ENCODE measurements at regions not wholly inside any gene's neighbourhood (a gene's known extent, or its start where the extent isn't known, plus 50 kb on each side); places are given as distances from the start of the nearest gene placed in this dataset.

GRCh38 chr2:15753811-15754702 lies 162.4 kb downstream of the DDX1 start:
- TF ChIP-seq CTCF (IDR thresholded peaks at IDR 0.05; ENCODE audit: unreplicated experiment) = no peak
- H3K4me3 Mint-ChIP-seq (ENCODE audit: low read depth, unreplicated experiment) = no peak overlapping the region
- DNase-seq = no peak
- CTCF ChIA-PET = no interaction called here
- H3K36me3 Mint-ChIP-seq (ENCODE audit: insufficient read depth, unreplicated experiment) = no peaks in the 10 kb centered on the region
- BruUV-seq (replicated peaks) = no TSS peak
- intact Hi-C loops (cut with micrococcal nuclease; ENCODE audit: unreplicated experiment) = no loop called here
- H3K27me3 Mint-ChIP-seq (ENCODE audit: unreplicated experiment) = peaks cover 67% of the 10 kb centered on the region
- H3K27ac Mint-ChIP-seq (ENCODE audit: unreplicated experiment) = no peak overlapping the region
- no peaks in the 10 kb centered on the region for H3K9me3 Mint-ChIP-seq (ENCODE audit: low read depth, unreplicated experiment)
- H3K4me1 Mint-ChIP-seq (ENCODE audit: low read depth, unreplicated experiment) = no peaks in the 10 kb centered on the region

GRCh38 chr2:15754703-15755099 lies 163.0 kb downstream of the DDX1 start:
- intact Hi-C loops (cut with micrococcal nuclease; ENCODE audit: unreplicated experiment) = no loop called here
- Mint-ChIP-seq H3K27me3 (ENCODE audit: unreplicated experiment) (peaks cover 67% of the 10 kb centered on the region), H3K4me1 (ENCODE audit: low read depth, unreplicated experiment) (no peaks in the 10 kb centered on the region), H3K4me3 (ENCODE audit: low read depth, unreplicated experiment) (no peak overlapping the region), H3K27ac (ENCODE audit: unreplicated experiment) (no peak overlapping the region), H3K36me3 (ENCODE audit: insufficient read depth, unreplicated experiment) (no peaks in the 10 kb centered on the region), H3K9me3 (ENCODE audit: low read depth, unreplicated experiment) (no peaks in the 10 kb centered on the region)
- TF ChIP-seq CTCF (IDR thresholded peaks at IDR 0.05; ENCODE audit: unreplicated experiment) = no peak
- CTCF ChIA-PET = no interaction called here
- no TSS peak for BruUV-seq (replicated peaks)
- no peak for DNase-seq

- no peaks in the 10 kb centered on the region for H3K9me3 Mint-ChIP-seq (ENCODE audit: low read depth, unreplicated experiment)
- H3K27me3 Mint-ChIP-seq (ENCODE audit: unreplicated experiment) = peaks cover 71% of the 10 kb centered on the region
- no TSS peak for BruUV-seq (replicated peaks)
- no peak for TF ChIP-seq CTCF (IDR thresholded peaks at IDR 0.05; ENCODE audit: unreplicated experiment)
- no peak overlapping the region for H3K4me3 Mint-ChIP-seq (ENCODE audit: low read depth, unreplicated experiment)
- no peaks in the 10 kb centered on the region for H3K4me1 Mint-ChIP-seq (ENCODE audit: low read depth, unreplicated experiment)
- CTCF ChIA-PET = no interaction called here
- DNase-seq = no peak
- no peaks in the 10 kb centered on the region for H3K36me3 Mint-ChIP-seq (ENCODE audit: insufficient read depth, unreplicated experiment)
- H3K27ac Mint-ChIP-seq (ENCODE audit: unreplicated experiment) = no peak overlapping the region
- intact Hi-C loops (cut with micrococcal nuclease; ENCODE audit: unreplicated experiment) = no loop called here
These were observed 163.9 kb downstream of the DDX1 start for GRCh38 chr2:15755528-15755927.

GRCh38 chr2:15756011-15756550 lies 164.4 kb downstream of the DDX1 start:
- H3K36me3 Mint-ChIP-seq (ENCODE audit: insufficient read depth, unreplicated experiment) = no peaks in the 10 kb centered on the region
- no TSS peak for BruUV-seq (replicated peaks)
- H3K27me3 Mint-ChIP-seq (ENCODE audit: unreplicated experiment) = peaks cover 75% of the 10 kb centered on the region
- CTCF ChIA-PET = interaction anchor here (0.6 kb wide), 1 partner anchor 16 kb away, joined by 4 read pairs; no protein-coding TSS in a partner anchor
- intact Hi-C loops (cut with micrococcal nuclease; ENCODE audit: unreplicated experiment) = no loop called here
- no peak overlapping the region for H3K27ac Mint-ChIP-seq (ENCODE audit: unreplicated experiment)
- no peaks in the 10 kb centered on the region for H3K4me1 Mint-ChIP-seq (ENCODE audit: low read depth, unreplicated experiment)
- no peak for TF ChIP-seq CTCF (IDR thresholded peaks at IDR 0.05; ENCODE audit: unreplicated experiment)
- no peaks in the 10 kb centered on the region for H3K9me3 Mint-ChIP-seq (ENCODE audit: low read depth, unreplicated experiment)
- DNase-seq = no peak
- H3K4me3 Mint-ChIP-seq (ENCODE audit: low read depth, unreplicated experiment) = no peak overlapping the region

All from Calu3 (cell line).